Tongue (tissue), 1 donor: ENCODE measurements at regions not wholly inside any gene's neighbourhood (a gene's known extent, or its start where the extent isn't known, plus 50 kb on each side); places are given as distances from the start of the nearest gene placed in this dataset.
"Not testable (repeated sequence)": the region's sequence is repeated elsewhere in the genome, so short reads cannot be mapped to it uniquely, and the experiment has no call there.

Experiments
- DNase-seq: peaks from one replicate; pipeline ENCODE4 v3.0.0-alpha.2; 2015

- peak; percentile 77 for DNase-seq
These were observed 138.3 kb downstream of the PCDH18 start for GRCh38 chr4:137394018-137394417.

DNA sequence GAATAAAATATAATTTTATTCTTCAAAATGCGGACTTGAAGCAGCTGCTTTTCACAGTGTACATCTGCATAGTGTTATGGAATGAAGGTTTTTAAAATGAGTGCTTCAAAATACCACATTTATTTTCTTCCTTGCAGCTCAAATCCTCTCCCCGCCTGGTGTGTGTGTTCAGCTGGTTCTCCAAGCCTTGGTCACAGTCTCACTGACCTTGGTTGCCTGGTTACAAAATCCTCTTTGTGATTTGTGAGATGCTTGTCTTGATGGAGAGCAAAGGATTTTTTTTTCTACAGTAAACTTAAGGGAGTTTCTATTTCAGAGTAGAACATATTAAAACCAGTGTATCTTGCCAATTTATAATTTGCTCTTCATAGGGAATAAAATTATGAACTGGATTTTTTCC lies 139.2 kb downstream of the PCDH18 start:
- peak; percentile 93 for DNase-seq

GRCh38 chr4:137390707-137391106 lies 141.6 kb downstream of the PCDH18 start:
- DNase-seq: peak; percentile 26

DNA sequence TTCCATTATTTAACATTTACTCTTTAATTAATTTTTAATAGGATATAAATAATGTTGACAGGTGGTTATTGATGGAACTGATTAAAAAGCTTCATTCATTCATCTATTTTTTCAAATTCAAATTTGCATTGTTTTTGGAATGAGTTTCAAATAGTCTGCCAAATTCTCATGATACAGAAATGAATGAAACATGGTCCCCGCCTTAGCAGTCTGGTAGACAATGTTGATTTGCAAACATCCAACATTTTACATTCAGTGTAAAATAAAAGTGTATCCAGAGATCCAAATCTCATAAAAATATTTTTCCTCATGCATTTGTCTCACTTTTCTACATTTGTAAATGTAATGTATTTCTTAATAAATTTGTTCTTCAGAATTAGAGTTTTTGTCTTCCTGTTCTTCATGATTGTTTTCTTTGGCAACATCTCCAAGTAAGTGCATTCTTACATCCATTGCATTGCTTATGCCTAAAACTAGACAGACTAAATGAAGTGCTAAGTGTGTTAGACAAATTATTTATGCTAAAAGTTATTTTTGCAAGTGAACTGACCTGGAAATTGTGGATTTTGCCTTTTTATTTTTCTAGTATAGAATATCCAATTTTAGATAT lies 142.3 kb downstream of the PCDH18 start:
- peak; percentile 18 for DNase-seq

DNA sequence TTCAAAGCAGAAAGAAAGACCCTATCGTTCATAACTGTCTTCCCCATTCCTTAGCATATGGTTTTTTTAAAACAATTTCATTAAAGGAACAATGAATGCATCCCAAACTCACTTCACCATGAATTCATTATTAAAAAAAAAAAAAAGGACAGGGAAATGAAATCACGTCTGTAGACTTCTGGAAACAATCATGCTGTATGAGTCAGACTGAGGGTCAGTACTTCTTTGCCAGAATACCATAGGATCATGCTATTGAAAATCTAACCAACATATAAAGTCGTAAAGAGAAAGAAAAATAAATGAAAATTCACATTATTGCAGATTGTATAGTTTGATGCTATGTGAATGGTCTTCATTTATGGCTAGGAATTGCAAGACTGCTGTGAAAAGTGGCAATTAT lies 144.4 kb downstream of the PCDH18 start:
- DNase-seq: peak; percentile 51

- DNase-seq: no peak
These were observed 147.8 kb downstream of the PCDH18 start for GRCh38 chr4:137384476-137384875.

DNA sequence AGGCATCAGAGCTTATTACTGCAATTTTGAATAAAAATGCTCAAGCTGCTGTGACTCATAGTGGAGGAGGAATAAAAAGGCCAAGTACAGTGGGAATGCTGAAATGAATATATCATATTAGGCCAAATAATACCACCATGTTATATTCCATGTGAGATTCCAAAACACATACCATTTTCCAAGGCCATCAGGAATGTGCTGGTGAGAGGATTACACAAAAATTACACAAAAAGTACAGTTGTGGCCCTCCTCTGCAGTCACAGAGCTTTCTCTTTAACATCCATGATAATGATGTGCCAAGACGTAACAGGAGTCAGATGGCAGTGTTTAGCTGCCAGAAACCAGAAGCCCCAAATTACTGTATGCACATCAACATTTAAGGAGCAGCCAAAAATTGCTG lies 153.5 kb downstream of the PCDH18 start:
- peak; percentile 56 for DNase-seq

DNA sequence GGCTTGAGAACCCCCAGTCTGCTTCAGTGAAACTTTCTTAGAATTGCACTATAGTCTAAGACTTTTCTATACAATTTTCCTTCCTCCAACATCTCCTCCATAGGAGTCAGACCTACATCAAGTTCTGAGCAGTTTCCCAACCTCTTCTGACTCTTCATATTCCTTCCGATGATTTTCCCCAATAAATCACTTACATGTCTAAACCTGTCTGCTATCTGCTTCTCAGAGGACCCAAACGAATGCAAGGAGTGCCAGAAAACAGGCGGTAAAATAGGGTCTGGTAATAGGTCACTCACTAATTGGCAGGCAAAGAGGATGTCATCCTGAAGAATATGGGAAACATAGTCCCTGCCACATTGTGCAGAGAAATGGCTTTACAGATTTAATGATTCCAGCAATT lies 153.9 kb downstream of the PCDH18 start:
- no peak for DNase-seq

GRCh38 chr4:137376312-137376711 lies 156.0 kb downstream of the PCDH18 start:
- DNase-seq: no peak

GRCh38 chr4:137375111-137375850 lies 157.0 kb downstream of the PCDH18 start:
- DNase-seq: peak; percentile 43

GRCh38 chr4:137370679-137371078 lies 161.6 kb downstream of the PCDH18 start:
- DNase-seq: peak; percentile 64

GRCh38 chr4:137370206-137370633 lies 162.1 kb downstream of the PCDH18 start:
- DNase-seq: peak; percentile 72

DNA sequence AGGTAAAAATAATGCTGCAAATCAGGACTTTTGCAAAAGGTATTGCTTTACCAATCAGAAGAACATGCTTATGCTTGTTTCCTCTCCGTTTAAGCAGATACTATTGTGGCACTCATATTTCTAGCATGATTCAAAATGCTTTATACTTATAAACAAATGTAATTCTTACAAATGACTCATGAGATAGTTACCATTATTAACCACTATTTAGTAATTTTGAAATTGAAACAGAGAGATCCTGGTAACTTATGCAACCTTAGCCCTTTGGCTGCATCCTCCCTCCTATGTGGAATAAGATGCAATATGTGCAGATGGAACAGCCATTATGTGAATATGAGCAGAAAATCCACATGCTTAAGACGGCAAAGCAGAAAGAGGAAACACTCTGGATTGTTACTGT lies 164.7 kb downstream of the PCDH18 start:
- no peak for DNase-seq

- DNase-seq: no peak
These were observed 168.8 kb downstream of the PCDH18 start for GRCh38 chr4:137363496-137363895.

- DNase-seq: no peak
These were observed 170.4 kb downstream of the PCDH18 start for GRCh38 chr4:137361756-137362470.

GRCh38 chr4:137360761-137361160 lies 171.5 kb downstream of the PCDH18 start:
- no peak for DNase-seq

DNA sequence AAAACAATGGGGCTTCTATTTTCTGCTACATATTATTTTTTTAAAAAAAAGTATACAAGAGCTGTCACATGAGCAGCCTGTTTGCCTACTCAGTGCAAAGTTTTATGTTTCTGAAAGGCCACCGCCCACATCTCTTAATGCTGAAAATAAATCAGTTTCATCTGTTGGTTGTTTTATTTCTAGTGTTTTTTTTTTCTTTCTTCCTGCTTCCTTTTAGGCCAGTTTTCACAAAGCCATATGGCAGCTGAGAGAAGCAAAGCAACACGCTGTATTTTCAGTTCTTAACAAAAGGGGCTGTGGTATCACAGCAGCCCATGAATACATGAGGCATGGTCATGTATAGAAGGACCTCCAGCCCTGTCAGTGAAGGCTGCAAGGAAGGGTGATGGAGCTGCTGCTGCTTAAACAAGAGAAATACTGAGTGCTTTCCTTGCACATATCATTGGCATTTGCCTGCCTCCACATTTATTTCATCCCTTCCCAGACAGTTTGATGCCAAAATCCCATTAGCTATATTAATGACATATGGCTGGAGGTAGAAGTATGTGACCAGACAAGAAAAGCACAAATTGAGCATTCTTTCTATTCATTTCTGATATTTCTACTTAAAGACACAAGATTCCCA lies 172.5 kb downstream of the PCDH18 start:
- peak; percentile 86 for DNase-seq

DNA sequence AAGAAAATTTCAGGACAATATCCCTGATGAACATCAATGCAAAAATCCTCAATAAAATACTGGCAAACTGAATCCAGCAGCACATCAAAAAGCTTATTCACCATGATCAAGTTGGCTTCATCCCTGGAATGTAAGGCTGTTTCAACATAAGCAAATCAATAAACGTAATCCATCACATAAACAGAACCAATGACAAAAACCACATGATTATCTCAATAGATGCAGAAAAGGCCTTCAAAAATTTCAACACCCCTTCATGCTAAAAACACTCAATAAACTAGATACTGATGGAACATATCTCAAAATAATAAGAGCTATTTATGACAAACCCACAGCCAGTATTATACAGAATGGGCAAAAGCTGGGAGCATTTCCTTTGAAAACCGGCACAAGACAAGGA lies 177.7 kb downstream of the PCDH18 start:
- not testable (repeated sequence) for DNase-seq

GRCh38 chr4:137347371-137347770 lies 184.9 kb downstream of the PCDH18 start:
- DNase-seq: no peak

DNA sequence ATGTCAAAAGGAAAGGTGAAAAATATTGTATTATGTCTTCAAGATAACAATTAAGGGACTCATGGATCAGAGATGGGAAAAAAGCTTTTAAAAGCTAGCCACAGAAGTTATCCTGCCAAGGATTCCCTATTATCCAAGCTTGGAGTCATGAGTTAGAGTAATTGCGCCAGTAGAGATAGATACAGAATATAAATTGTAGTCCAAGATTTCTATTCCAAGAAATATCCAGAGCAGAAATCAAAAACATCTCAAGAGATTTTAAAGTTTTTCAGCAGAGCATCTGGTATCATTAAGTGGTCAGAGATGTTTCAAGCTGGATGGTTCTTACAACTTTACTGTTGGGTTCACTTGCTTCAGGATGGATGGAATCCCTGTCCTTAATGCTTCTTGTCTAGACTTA lies 186.7 kb downstream of the PCDH18 start:
- DNase-seq: no peak

GRCh38 chr4:137343221-137343620 lies 189.1 kb downstream of the PCDH18 start:
- DNase-seq: no peak

GRCh38 chr4:137333031-137333430 lies 199.3 kb downstream of the PCDH18 start:
- no peak for DNase-seq

DNA sequence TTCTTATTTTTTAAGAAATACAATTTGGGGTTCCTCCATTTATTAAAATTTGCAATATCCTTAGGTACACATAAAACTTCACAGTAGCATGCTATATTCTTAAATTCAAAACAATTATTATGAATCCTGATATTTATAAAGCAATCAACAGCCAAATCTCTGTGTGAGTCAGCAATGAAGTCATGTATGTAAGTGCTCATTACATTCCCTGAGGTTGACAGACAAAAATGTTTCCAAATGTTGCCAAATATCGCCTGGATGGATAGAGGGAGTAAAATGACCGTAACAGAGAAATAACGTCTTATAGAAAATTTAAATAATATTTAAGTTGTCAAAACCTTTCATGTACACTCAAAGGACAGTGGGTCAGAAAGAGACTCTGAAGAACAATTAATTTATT lies 220.0 kb downstream of the PCDH18 start:
- DNase-seq: no peak
